Neural cell (in vitro differentiated cells): ENCODE measurements at regions not wholly inside any gene's neighbourhood (a gene's known extent, or its start where the extent isn't known, plus 50 kb on each side); places are given as distances from the start of the nearest gene placed in this dataset.

Source experiments
- CTCF ChIP-seq: fragments of 450-650 bp; IDR thresholded peaks from 2 replicates; pipeline ENCODE4 v1.5.1; 2014; ENCODE audit warnings: antibody characterized with exemption, mild to moderate bottlenecking, moderate library complexity; ENCODE audit not compliant: poor library complexity, severe bottlenecking
- EZH2 ChIP-seq: fragments of 200-600, 300-800 bp; shearing (Covaris generic), sonication (generic); IDR thresholded peaks from 2 replicates; pipeline ENCODE4 v1.6.1; 2014; ENCODE audit warnings: antibody characterized with exemption, low read length, borderline replicate concordance, mild to moderate bottlenecking; ENCODE audit not compliant: insufficient read depth, poor library complexity, severe bottlenecking
- POLR2AphosphoS5 ChIP-seq: IDR thresholded peaks from 2 replicates; pipeline ENCODE4 v1.6.1; 2012
- RAD21 ChIP-seq: fragments of 450-650 bp; conservative IDR thresholded peaks from 2 replicates; pipeline ENCODE4 v1.6.1; 2014; ENCODE audit warnings: antibody characterized with exemption, mild to moderate bottlenecking, moderate library complexity
- REST ChIP-seq: IDR thresholded peaks from 2 replicates; pipeline ENCODE4 v1.6.1; 2012; ENCODE audit warnings: borderline replicate concordance
- TAF1 ChIP-seq: IDR thresholded peaks from 2 replicates; pipeline ENCODE4 v1.6.1; 2012; ENCODE audit warnings: low read depth

- TF ChIP-seq CTCF (no peak), EZH2 (no peak), RAD21 (no peak), TAF1 (no peak), REST (no peak), POLR2AphosphoS5 (no peak)
Measured at GRCh38 chr14:38469156-38469555, 213.3 kb upstream of the CLEC14A start.
